ENCODE measurements at regions not wholly inside any gene's neighbourhood (a gene's known extent, or its start where the extent isn't known, plus 50 kb on each side); places are given as distances from the start of the nearest gene placed in this dataset.

GRCh38 chr1:240693036-240693435 lies 81.1 kb upstream of the GREM2 start:
- Histone ChIP-seq H3K4me1 (ENCODE audit: control insufficient read depth, extremely low read depth, insufficient read depth, low read length) (peaks cover 5% of the 10 kb centered on the region), H3K27ac (ENCODE audit: insufficient read depth, low read length) (no peak overlapping the region), H3K4me2 (ENCODE audit: extremely low read depth, insufficient read depth, low read length) (no peak overlapping the region), H3K79me2 (ENCODE audit: control insufficient read depth, insufficient read depth, low read length) (no peaks in the 10 kb centered on the region), H3K4me3 (replicated peaks in 1 of 4; ENCODE audit: control extremely low read depth in 1 of 4, insufficient read depth in 1 of 4, low read depth in 3 of 4, low read length in 4 of 4) (no peak overlapping the region), H3K36me3 (ENCODE audit: control insufficient read depth, insufficient read depth, low read length) (no peaks in the 10 kb centered on the region), H3K9ac (ENCODE audit: insufficient read depth, low read length) (no peak overlapping the region), H4K20me1 (ENCODE audit: control insufficient read depth, extremely low read depth, insufficient read depth, low read length) (no peaks in the 10 kb centered on the region), H3K27me3 (ENCODE audit: control insufficient read depth, insufficient read depth, low read length) (no peaks in the 10 kb centered on the region), H2AFZ (ENCODE audit: low read length) (no peak overlapping the region), H3K9me3 (ENCODE audit: control insufficient read depth, insufficient read depth, low read depth, low read length) (no peaks in the 10 kb centered on the region)
- no peak for DNase-seq (ENCODE audit: low read depth in 2 of 2)
- TF ChIP-seq CTCF (conservative IDR thresholded peaks at IDR 0.05 in 1 of 2, IDR thresholded peaks at IDR 0.05 in 1 of 2; ENCODE audit: low read depth in 1 of 2, low read length in 2 of 2) (no peak), EZH2 (IDR thresholded peaks at IDR 0.05; ENCODE audit: low read length, missing control alignments) (no peak)

- TF ChIP-seq CTCF (conservative IDR thresholded peaks at IDR 0.05 in 1 of 2, IDR thresholded peaks at IDR 0.05 in 1 of 2; ENCODE audit: low read depth in 1 of 2, low read length in 2 of 2) = peak; percentile 84 to 87
- no peak for TF ChIP-seq EZH2 (IDR thresholded peaks at IDR 0.05; ENCODE audit: low read length, missing control alignments)
- H2AFZ ChIP-seq (ENCODE audit: low read length) = no peak overlapping the region
- H3K9ac ChIP-seq (ENCODE audit: insufficient read depth, low read length) = no peak overlapping the region
- peak overlapping the region; percentile 49 for H3K4me2 ChIP-seq (ENCODE audit: extremely low read depth, insufficient read depth, low read length)
- H3K9me3 ChIP-seq (ENCODE audit: control insufficient read depth, insufficient read depth, low read depth, low read length) = no peaks in the 10 kb centered on the region
- H3K27ac ChIP-seq (ENCODE audit: insufficient read depth, low read length) = no peak overlapping the region
- H4K20me1 ChIP-seq (ENCODE audit: control insufficient read depth, extremely low read depth, insufficient read depth, low read length) = no peaks in the 10 kb centered on the region
- DNase-seq (ENCODE audit: low read depth in 2 of 2) = peak; percentile 56 to 63
- H3K4me1 ChIP-seq (ENCODE audit: control insufficient read depth, extremely low read depth, insufficient read depth, low read length) = peaks cover 5% of the 10 kb centered on the region
- no peaks in the 10 kb centered on the region for H3K27me3 ChIP-seq (ENCODE audit: control insufficient read depth, insufficient read depth, low read length)
- H3K36me3 ChIP-seq (ENCODE audit: control insufficient read depth, insufficient read depth, low read length) = no peaks in the 10 kb centered on the region
- no peaks in the 10 kb centered on the region for H3K79me2 ChIP-seq (ENCODE audit: control insufficient read depth, insufficient read depth, low read length)
- no peak overlapping the region for H3K4me3 ChIP-seq (replicated peaks in 1 of 4; ENCODE audit: control extremely low read depth in 1 of 4, insufficient read depth in 1 of 4, low read depth in 3 of 4, low read length in 4 of 4)
Observed at GRCh38 chr1:240691909-240692705, 80.2 kb upstream of the GREM2 start.

GRCh38 chr1:240691501-240691900 lies 79.5 kb upstream of the GREM2 start:
- no peaks in the 10 kb centered on the region for H3K36me3 ChIP-seq (ENCODE audit: control insufficient read depth, insufficient read depth, low read length)
- H3K79me2 ChIP-seq (ENCODE audit: control insufficient read depth, insufficient read depth, low read length) = no peaks in the 10 kb centered on the region
- no peaks in the 10 kb centered on the region for H3K9me3 ChIP-seq (ENCODE audit: control insufficient read depth, insufficient read depth, low read depth, low read length)
- H3K27ac ChIP-seq (ENCODE audit: insufficient read depth, low read length) = no peak overlapping the region
- no peak overlapping the region for H2AFZ ChIP-seq (ENCODE audit: low read length)
- no peaks in the 10 kb centered on the region for H3K27me3 ChIP-seq (ENCODE audit: control insufficient read depth, insufficient read depth, low read length)
- TF ChIP-seq EZH2 (IDR thresholded peaks at IDR 0.05; ENCODE audit: low read length, missing control alignments) = no peak
- no peak for TF ChIP-seq CTCF (conservative IDR thresholded peaks at IDR 0.05 in 1 of 2, IDR thresholded peaks at IDR 0.05 in 1 of 2; ENCODE audit: low read depth in 1 of 2, low read length in 2 of 2)
- DNase-seq (ENCODE audit: low read depth in 2 of 2) = no peak
- H3K4me3 ChIP-seq (replicated peaks in 1 of 4; ENCODE audit: control extremely low read depth in 1 of 4, insufficient read depth in 1 of 4, low read depth in 3 of 4, low read length in 4 of 4) = no peak overlapping the region
- peaks cover 5% of the 10 kb centered on the region for H3K4me1 ChIP-seq (ENCODE audit: control insufficient read depth, extremely low read depth, insufficient read depth, low read length)
- H3K9ac ChIP-seq (ENCODE audit: insufficient read depth, low read length) = no peak overlapping the region
- no peaks in the 10 kb centered on the region for H4K20me1 ChIP-seq (ENCODE audit: control insufficient read depth, extremely low read depth, insufficient read depth, low read length)
- H3K4me2 ChIP-seq (ENCODE audit: extremely low read depth, insufficient read depth, low read length) = peak overlapping the region; percentile 49

Data from fibroblast of lung (primary cell).